ENCODE measurements at regions not wholly inside any gene's neighbourhood (a gene's known extent, or its start where the extent isn't known, plus 50 kb on each side); places are given as distances from the start of the nearest gene placed in this dataset.
A peak's percentile ranks its signal among the peaks of the same experiment; 100 is the strongest.

GRCh38 chr7:130951976-130952876, 218.2 kb upstream of the KLF14 start:
- TF ChIP-seq, protein P1, sequence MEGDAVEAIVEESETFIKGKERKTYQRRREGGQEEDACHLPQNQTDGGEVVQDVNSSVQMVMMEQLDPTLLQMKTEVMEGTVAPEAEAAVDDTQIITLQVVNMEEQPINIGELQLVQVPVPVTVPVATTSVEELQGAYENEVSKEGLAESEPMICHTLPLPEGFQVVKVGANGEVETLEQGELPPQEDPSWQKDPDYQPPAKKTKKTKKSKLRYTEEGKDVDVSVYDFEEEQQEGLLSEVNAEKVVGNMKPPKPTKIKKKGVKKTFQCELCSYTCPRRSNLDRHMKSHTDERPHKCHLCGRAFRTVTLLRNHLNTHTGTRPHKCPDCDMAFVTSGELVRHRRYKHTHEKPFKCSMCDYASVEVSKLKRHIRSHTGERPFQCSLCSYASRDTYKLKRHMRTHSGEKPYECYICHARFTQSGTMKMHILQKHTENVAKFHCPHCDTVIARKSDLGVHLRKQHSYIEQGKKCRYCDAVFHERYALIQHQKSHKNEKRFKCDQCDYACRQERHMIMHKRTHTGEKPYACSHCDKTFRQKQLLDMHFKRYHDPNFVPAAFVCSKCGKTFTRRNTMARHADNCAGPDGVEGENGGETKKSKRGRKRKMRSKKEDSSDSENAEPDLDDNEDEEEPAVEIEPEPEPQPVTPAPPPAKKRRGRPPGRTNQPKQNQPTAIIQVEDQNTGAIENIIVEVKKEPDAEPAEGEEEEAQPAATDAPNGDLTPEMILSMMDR (IDR thresholded peaks at IDR 0.05): no peak
- TF ChIP-seq EZH2 (IDR thresholded peaks at IDR 0.05; ENCODE audit: borderline replicate concordance, insufficient read depth, low read depth, low read length, poor library complexity, severe bottlenecking): no peak
- Histone ChIP-seq H3K9me3 (ENCODE audit: control extremely low read depth in 1 of 3, control insufficient read depth in 2 of 3, insufficient read depth in 1 of 3, low read length in 2 of 3) (no peaks in the 10 kb centered on the region), H3K4me2 (replicated peaks; ENCODE audit: low read depth, low read length, poor library complexity, severe bottlenecking) (no peak overlapping the region), H3K4me3 (ENCODE audit: control extremely low read depth in 1 of 5, extremely low read depth in 1 of 5, insufficient read depth in 1 of 5, low read depth in 2 of 5, low read length in 4 of 5) (no peak overlapping the region), H2AFZ (ENCODE audit: insufficient read depth, low read depth, low read length, poor library complexity, severe bottlenecking) (no peak overlapping the region), H3K4me1 (ENCODE audit: control insufficient read depth in 2 of 2, insufficient read depth in 2 of 2, low read length in 2 of 2) (peaks cover 32 to 60% of the 10 kb centered on the region in 2 donors), H3K79me2 (ENCODE audit: control insufficient read depth, insufficient read depth, low read length) (peaks cover 98% of the 10 kb centered on the region), H3K27me3 (replicated peaks in 1 of 4; ENCODE audit: control extremely low read depth in 1 of 4, control insufficient read depth in 3 of 4, insufficient read depth in 4 of 4, low read length in 3 of 4) (no peaks in the 10 kb centered on the region), H3K27ac (ENCODE audit: low read length in 2 of 2) (peak overlapping the region in 1 of 2 donors; percentile 60), H3K9ac (ENCODE audit: low read length) (no peak overlapping the region), H3K36me3 (replicated peaks in 1 of 2; ENCODE audit: control extremely low read depth in 1 of 2, control insufficient read depth in 1 of 2, extremely low read depth in 1 of 2, insufficient read depth in 2 of 2, low read length in 1 of 2) (peaks cover 5 to 34% of the 10 kb centered on the region in 2 experiments), H4K20me1 (ENCODE audit: control insufficient read depth, insufficient read depth, low read length, poor library complexity, severe bottlenecking) (peaks cover 43% of the 10 kb centered on the region)
- ChIA-PET CTCF (interaction anchor here (0.6 to 0.7 kb wide), 3 partner anchors 30 to 193 kb away, joined by 3 read pairs; no protein-coding TSS in a partner anchor), POLR2A (no interaction called here)
- DNase-seq (no peak), ATAC-seq (ENCODE audit: low read depth) (no peak)
- H3K27me3 Mint-ChIP-seq: no peaks in the 10 kb centered on the region
- H3K27ac Mint-ChIP-seq: peak overlapping the region; percentile 50
- H3K4me3 Mint-ChIP-seq: peak overlapping the region; percentile 37
- no peaks in the 10 kb centered on the region for H3K9me3 Mint-ChIP-seq (ENCODE audit: insufficient read depth)
- intact Hi-C loops (cut with micrococcal nuclease): no loop called here
- H3K4me1 Mint-ChIP-seq: peaks cover 60% of the 10 kb centered on the region
- 81% methylated on average over 6 of the region's 16 CpGs for WGBS (ENCODE audit: insufficient coverage)

DNA sequence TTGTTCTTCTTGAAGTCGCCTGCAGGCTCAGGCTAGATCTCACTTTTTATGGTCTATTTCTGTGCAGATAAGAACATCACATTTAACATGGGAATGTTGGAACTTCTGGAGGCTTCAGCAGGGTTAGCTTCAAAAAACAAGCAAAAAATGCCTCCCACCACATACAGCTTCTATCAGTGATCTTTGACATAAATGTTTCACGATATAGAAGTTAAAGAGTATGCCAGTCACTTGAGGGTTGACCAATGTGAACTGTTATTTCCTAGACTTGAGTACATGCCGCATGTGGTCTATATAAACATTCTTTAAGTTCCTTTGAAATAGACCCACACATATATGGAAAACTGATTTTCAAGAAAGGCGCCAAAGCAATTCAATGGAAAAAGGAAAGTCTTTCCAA, 219.2 kb upstream of the KLF14 start:
- H3K9me3 Mint-ChIP-seq (ENCODE audit: insufficient read depth): no peaks in the 10 kb centered on the region

More for the DNA sequence above, 219.2 kb upstream of the KLF14 start:
- Mint-ChIP-seq H3K4me3 (no peak overlapping the region), H3K4me1 (peaks cover 60% of the 10 kb centered on the region), H3K27ac (no peak overlapping the region), H3K27me3 (no peaks in the 10 kb centered on the region)
- Histone ChIP-seq H2AFZ (ENCODE audit: insufficient read depth, low read depth, low read length, poor library complexity, severe bottlenecking) (no peak overlapping the region), H3K27me3 (replicated peaks in 1 of 4; ENCODE audit: control extremely low read depth in 1 of 4, control insufficient read depth in 3 of 4, insufficient read depth in 4 of 4, low read length in 3 of 4) (no peaks in the 10 kb centered on the region), H3K36me3 (replicated peaks in 1 of 2; ENCODE audit: control extremely low read depth in 1 of 2, control insufficient read depth in 1 of 2, extremely low read depth in 1 of 2, insufficient read depth in 2 of 2, low read length in 1 of 2) (peaks cover 2 to 34% of the 10 kb centered on the region in 2 experiments), H3K79me2 (ENCODE audit: control insufficient read depth, insufficient read depth, low read length) (peaks cover 97% of the 10 kb centered on the region), H3K9ac (ENCODE audit: low read length) (no peak overlapping the region), H3K4me2 (replicated peaks; ENCODE audit: low read depth, low read length, poor library complexity, severe bottlenecking) (no peak overlapping the region), H3K9me3 (ENCODE audit: control extremely low read depth in 1 of 3, control insufficient read depth in 2 of 3, insufficient read depth in 1 of 3, low read length in 2 of 3) (no peaks in the 10 kb centered on the region), H3K27ac (ENCODE audit: low read length in 2 of 2) (no peak overlapping the region), H3K4me3 (ENCODE audit: control extremely low read depth in 1 of 5, extremely low read depth in 1 of 5, insufficient read depth in 1 of 5, low read depth in 2 of 5, low read length in 4 of 5) (no peak overlapping the region), H3K4me1 (ENCODE audit: control insufficient read depth in 2 of 2, insufficient read depth in 2 of 2, low read length in 2 of 2) (peaks cover 33 to 63% of the 10 kb centered on the region in 2 donors), H4K20me1 (ENCODE audit: control insufficient read depth, insufficient read depth, low read length, poor library complexity, severe bottlenecking) (peaks cover 43% of the 10 kb centered on the region)
- TF ChIP-seq, protein P1 (IDR thresholded peaks at IDR 0.05): no peak
- intact Hi-C loops (cut with micrococcal nuclease): no loop called here
- WGBS (ENCODE audit: insufficient coverage): no CpG with 5 or more reads among the region's 4 CpGs
- ChIA-PET CTCF (no interaction called here), POLR2A (no interaction called here)
- DNase-seq: no peak
- no peak for ATAC-seq (ENCODE audit: low read depth)

Measured in B cell (primary cell).